Activated T-cell treated with anti-CD3 and anti-CD28 coated beads for 48 hours (primary cell): ENCODE measurements at regions not wholly inside any gene's neighbourhood (a gene's known extent, or its start where the extent isn't known, plus 50 kb on each side); places are given as distances from the start of the nearest gene placed in this dataset.

Experiments used
- DNase-seq: peaks from one replicate; pipeline ENCODE4 v3.0.0-alpha.2; 2020; ENCODE audit warnings: low read depth

DNA sequence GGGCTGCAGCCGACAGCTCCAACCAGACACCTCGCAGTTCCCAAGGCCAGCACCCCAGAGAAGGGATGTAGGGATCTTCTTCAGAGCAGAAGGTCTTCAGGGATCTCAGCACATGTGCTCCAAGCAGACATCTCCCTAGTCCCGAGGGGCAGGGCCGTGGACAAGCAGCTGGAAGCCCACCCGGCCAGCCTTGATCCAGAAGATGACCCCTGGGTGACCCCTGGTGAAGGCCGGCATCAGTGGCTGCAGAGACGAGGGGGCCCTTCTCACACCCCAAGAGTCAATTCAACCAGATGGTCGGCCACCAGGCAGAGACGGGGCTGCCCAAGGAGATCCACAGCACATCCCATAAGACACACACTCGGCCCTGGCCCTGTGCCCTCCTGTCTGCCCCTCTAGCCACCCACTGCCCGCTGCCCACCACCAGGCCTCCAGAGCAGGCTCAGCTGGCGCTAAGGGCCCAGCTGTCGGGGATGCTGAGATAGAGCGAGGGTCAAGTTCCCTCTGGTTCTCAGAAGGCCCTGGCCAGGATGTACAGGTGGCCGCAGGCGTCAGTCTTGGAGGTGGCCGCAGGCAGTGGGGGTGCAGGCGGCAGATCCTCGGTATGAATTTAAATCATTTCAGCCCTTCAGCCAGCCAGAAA is 168.3 kb downstream of the BRD1 start:
- no peak for DNase-seq

DNA sequence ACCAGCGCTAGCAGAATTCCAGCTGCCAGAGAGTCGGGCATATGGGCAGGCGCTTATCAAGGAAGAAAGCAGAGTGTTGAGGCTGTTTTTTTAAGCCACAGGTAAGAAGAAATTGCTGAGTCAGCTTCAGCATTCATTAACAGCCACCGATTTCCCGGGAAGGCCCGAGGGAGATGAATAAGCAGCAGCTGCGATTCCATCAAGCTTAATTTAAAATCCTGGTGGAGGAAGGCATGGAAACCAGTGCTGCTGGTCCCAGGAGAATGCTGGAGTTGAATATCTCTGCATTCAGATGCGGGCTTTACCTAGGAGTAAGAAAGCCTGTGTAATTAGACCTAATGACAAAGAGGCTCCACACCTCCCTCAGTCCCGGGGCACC is 168.8 kb downstream of the BRD1 start:
- no peak for DNase-seq

DNA sequence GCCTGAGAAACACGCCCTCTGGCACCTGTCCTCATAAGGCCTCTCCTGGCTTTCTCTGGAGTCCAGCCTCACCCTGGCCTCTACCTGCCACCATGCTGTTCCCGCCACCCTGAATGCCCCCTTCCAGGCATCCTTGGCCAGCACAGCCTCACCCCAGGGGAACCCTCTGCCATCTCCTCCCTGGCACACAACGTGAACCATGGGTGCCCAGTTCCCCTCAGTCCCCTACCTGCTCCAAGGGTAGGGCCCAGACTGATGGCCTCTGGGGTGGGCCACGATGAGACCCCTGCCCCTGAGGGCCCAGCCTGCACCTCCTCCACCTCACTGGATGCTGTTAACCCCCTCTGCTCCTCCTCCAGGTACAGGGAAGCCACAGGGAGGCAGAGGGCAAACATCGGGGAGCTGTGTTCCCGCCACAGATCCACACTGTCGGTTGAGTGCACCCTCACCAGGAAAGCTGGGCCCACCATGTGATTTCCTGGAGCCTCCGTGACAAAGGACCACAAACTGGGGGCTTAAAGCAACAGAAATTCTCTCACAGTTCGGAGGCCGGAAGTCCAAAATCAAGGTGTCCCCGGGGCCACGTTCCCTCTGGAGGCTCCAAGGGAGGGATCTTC is 169.6 kb downstream of the BRD1 start:
- DNase-seq: no peak

DNA sequence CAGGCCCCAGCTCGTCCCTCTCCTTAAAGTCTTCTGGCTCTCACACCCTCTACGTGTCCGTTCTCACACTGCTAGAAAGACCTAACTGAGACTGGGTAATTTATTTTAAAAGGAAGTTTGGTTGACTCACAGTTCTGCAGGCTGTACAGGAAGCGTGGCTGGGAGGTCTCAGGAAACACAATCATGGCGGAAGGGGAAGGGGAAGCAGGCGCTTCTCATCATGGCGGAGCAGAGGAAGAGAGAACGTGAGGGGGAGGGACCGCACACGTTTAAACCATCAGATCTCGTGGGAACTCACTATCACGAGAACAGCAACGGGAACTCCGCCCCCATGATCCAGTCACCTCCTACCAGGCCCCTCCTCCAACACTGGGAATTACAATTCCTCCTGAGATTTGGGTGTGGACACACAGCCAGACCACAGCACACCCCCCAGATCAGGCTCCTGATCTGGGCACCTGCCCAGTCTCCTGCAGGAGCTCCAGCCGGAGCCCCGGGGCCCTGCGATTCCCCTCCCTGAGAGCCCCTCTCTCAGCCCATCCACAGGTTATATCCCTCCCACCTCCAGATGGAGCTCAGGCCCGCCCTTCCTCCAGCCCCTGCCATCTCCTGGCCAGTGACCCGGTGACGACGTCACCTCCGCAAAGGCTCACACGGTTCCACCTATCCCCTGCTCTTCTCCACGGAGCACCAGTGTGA is 170.2 kb downstream of the BRD1 start:
- peak; percentile 71 for DNase-seq

DNA sequence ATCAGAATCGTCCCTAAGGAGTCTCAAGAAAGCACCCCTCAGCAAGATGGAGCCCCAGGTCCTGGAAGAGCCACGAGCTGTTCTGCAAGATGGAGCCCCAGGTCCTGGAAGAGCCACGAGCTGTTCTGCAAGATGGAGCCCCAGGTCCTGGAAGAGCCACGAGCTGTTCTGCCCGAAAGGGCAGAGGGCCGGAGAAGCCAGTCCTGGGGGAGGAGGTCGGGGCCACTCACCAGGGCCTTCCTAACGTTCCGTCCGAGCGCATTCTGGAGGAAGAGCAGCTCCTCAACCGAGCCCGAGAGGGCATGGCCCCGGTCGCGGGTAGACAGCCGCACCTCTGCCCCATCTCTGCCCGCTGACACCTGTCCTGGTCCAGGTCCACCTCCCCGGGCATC is 170.8 kb downstream of the BRD1 start:
- peak; percentile 29 for DNase-seq

DNA sequence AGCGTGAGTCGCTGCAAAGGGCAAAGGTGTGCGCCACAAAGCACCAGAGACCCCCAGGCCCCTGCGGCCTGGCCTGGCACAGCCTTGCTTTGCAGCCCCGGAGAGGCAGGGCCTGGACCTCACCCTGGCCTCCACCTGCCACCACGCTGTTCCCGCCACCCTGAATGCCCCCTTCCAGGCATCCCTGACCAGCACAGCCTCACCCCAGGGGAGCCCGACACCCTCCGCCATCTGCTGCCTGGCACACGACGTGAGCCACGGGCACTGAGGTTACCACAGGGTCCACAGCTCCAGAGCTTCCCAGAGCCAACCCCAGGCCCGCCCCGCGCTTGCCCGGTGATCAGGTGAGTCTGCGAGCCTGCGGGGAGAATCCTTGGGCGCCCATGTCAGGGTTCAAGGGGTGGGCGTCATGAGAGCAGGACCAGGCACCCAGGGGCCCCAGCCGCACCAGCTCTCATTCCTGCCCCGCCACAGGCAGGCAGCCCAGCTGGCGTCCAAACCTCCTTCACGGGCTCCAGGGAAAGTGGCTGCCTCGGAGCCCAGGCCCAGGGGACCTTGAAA is 171.3 kb downstream of the BRD1 start:
- no peak for DNase-seq

DNA sequence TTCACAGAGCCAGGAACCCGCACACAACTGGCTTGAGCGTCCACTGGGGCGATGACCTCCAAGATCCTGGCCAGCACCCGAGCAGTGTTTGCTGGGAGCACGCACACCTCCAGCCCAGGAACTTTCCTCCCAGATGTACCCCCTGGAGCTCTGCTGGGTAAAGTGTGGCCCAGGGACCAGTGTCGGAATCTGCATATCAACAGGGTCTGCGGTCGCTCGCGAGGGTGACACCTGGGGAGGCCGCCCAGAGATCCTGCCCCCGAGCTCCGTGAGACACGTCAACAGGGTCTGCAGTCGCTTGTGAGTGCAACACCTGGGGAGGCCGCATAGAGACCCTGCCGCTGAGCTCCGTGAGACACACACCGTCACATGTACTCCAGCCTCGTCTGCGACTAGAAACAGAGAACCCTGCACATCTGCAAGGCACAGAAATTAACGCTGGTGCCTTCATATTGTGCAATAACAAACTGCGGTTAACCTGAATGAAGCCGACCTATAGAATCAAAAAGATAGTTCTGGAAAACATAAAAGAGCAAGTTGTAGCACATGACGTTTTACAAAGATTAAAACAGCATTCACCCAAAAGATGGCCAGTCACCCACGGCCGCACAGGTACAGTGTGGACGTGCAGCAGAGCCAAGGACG is 172.4 kb downstream of the BRD1 start:
- DNase-seq: no peak

DNA sequence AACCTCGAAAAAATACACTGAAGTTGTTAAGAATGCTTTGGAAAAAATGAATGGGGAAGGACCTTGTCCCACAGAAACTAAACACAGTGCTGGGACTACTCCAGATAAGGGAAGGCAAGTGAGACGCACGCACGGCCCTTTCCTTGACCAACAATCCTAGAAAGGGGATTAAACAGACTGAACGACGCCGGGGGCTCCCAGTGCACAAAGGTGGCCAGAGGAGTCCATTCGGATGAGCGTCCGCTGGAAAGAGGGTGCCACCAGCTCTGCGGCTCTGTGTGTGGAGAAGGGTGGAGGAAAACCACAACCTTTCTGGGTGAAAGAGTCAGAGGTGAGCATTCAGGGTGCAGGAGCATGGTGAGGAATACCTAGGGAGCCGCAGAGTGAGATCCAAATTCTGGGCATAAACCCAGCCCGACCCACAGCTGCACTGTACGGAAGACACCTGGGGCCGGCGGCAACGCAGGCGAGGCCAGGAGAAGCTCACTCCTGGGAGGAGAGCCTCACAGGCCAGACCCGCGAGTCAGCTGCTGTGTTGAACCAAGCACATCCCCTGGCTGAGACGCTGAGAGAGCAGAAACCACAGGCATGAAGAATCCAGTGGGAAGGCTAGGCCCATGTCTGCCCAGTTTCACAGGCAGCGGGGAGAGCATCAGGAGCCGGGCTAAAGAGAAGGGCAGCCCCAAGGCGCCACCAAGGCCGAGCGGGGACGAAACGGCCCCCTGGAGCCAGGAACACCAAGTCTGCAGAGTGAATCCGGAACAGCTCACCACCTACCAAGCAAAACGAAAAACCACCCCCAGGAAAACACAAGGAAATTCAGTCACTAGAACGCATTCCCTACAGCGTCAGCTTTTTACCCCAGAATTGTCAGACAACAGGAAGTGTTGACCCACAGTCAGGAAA is 177.1 kb downstream of the BRD1 start:
- no peak for DNase-seq

DNA sequence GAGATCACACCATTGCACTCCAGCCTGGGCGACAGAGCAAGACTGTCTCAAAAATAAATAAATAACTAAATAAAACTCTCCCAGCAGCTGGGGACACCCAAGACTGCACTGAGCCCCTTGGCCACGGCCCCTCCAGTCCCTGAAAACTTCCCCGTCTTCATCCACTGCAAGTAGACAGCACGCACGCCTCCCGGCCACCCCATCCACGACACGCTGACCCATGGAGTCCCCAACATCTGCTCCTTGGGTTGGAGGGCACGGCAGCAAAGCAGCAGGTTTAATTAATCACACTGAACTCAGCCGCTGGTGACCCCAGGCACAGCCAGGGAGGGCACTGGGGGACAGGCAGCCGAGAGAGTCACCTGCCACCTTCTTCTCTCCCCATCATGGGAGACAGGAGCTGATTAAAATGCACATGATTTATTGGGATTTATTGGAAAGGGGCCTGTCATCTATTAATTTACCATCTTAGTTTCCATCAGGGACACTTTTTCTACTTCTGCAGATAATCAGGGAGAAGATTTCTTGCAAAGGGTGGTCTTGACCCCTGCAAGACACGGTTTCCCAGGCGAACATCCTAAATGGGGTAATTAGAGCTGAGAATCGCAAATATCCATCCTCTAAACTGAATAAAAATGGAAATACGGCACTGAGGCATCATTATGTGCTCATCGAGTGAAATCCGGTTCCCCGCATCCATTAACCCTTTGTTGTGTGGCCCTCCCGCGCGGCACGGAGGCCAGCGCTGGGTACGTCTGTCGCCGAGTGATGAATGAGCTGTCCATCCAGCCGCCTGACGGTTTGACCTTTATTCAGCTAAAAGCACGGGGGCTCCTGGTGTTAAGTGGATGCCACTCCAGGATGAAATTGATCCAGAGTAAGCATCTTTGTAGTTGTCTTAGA is 178.3 kb downstream of the BRD1 start:
- DNase-seq: no peak

DNA sequence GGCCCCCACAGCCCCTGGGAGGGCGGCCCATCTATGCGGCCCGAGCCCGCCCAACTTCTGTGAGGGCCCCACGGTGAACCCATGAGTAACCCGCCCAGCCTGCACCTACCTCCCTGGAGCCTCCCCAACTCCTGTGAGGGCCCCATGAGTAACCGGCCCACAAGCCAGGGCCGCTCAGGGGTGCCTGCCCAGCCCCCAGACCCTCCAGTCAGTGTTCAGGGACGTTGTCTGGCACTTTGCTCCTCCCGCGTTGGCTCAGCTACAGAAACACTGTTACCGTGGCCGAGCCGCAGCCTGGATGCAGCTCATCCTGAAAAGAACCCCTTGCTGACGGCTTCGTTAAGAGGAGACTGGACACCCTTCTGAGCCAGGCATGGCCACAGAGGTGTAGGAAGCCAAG is 179.6 kb downstream of the BRD1 start:
- no peak for DNase-seq

DNA sequence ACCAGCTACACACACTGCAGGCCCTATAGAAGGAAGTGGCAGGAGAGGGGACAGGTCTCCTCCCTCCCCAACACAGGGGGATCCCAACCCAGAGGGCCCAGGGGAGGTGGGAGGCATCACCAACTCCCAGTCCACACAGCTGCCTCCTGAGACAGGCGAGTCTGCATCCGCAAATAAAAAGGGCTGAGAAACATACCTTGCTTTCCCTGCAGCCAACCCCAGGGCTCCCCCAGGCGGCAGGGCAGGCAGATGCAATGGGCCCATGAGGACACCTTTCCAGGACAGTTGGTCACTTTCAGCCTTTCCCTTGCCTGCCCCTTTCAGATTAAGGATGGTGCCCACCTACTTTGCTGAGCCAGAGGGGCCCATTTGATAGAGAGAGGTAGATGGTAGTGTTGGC is 180.0 kb downstream of the BRD1 start:
- DNase-seq: no peak

DNA sequence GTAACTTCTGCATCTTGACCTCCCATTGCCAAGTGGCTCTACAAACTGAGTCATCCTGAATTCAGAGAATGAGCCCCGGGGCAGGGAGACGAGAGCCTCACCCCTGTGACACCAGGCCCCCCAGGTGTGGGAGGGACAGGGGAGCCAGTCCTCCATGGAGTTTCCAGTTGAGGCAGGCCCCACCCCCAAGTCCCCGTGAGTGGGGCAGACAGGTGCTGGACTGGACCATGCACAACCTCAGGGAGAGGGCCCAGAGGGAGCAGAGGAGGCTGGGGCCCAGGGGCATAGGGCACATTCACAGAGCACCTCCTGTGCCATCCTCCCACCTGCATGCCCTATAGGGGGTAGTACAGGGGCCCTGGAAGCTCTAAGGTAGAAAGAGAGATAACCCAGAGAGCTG is 180.8 kb downstream of the BRD1 start:
- DNase-seq: no peak

DNA sequence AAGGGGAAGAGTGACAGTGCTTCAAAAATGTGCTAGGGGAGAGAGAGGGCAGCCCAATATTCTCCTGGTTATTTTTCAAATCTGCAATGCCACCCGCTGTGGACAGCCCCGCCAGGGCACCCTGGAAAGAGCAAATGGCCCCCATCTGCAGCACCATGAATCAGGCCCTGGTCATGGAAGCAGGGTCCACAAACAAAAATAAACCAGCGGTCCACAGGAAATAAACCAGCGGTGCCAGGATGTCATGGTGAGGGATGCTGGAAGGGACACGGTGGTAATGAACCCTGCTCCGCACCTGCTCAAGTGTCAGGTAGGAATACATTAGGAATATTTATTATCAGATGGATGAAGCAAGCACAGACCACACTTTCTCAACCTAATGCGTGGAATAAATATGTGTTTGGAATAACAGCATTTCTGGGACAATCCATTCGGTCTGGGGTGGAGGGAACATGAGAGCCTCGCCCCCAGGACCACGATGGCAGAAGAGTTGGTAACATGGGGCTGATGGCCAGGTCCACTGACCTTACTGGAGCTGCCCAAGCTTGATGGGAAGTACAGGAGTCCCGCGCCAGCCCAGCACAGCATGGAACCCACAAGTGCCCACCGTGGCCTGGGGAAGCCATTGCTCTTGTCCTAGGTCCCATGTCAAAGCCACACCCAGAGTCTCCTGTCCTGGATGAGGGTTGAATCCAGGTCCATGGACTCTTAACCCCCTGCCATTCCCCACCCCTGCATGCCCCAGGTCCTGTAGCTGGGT is 181.7 kb downstream of the BRD1 start:
- DNase-seq: no peak

DNA sequence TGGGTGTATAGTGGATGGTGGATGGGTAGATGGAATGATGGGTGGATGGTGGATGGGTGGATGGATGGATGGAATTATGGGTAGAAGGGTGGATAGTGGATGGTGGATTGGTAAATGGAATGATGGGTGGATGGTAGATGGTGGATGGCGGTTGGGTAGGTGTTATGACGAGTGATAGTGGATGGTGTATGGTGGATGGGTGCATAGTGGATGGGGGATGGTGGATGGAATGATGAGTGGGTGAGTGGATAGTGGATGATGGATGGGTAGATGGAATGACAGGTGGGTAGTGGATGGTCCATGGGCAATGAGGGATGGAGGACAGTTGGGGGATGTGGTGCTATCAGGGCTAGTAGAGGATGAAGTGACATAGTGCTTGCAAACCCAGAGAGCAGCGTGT is 182.4 kb downstream of the BRD1 start:
- no peak for DNase-seq

DNA sequence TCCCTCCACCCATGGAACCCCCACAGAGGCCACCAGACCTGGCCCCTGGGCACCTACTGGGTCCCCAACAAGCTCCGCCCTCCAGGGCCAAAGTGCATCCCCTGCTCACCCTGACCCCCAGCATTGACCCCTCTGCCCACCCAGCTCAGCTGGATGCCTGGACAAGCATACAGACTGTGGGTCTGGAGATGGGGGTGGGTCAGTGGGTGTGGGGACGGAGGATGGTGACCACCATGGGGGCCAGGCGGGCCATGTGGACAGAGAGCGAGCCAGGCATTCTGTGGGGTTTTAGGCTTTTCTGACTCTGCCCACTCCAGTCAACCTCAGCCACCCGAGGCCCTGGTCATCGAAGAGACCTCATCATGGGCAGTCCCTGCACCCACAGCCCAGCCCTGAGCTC is 183.7 kb downstream of the BRD1 start:
- no peak for DNase-seq

DNA sequence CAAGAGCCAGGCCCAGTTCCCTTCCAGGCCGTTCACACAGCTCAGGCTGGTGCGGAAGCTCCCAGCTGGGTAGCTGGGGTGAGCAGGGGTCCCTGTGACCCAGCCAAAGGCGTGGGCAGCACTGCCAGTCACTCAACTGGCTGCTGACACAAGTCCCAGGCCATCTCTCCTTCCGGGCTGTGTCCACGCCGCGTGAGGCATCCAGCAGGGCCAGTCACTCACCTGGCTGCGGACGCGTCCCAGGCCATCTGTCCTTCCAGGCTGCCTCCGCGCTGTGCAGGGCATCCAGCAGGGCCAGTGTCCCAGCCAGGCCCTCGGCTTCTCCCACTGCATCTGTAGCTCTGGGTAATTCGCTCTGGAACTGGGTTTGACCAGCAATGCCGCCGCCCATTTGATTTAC is 184.2 kb downstream of the BRD1 start:
- no peak for DNase-seq

DNA sequence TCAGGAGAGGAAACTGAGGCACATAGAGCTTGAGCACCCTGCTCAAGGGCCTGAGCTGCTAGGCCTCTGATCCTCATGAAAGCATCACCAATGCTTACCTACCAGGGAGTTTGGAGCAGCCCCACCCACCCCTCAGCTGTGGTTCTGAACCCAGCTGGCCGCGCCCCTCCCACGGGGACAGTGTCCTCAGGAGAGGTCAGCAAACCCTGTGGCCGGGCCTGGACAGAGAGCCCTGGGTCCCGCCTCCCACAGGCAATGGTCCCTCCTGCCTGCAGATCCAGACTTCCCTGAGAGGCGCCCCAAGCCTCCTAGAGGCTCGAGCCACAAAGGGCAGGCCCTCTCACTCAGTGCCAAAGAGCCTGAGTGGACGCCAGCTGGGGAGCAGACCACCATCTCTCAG is 184.9 kb downstream of the BRD1 start:
- no peak for DNase-seq

DNA sequence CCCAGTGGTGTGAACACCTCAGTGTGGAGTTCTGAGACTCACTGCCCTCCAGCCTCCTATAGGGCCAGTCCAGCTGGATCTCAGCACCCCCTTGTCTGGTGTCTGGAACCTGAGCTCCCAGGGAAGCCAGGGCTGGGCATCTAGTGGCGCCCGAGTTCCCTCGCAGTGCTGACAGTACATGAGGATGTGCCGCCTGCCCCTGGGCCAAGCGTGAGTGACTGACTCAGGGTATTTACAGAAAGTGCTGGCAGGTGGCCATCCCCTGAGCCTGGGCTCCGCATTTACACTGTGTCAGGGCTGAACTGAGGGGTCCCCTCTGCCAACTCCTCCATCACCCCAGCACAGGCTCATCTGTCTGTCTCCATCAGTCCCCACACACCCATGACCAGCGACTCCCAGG is 185.3 kb downstream of the BRD1 start:
- no peak for DNase-seq

DNA sequence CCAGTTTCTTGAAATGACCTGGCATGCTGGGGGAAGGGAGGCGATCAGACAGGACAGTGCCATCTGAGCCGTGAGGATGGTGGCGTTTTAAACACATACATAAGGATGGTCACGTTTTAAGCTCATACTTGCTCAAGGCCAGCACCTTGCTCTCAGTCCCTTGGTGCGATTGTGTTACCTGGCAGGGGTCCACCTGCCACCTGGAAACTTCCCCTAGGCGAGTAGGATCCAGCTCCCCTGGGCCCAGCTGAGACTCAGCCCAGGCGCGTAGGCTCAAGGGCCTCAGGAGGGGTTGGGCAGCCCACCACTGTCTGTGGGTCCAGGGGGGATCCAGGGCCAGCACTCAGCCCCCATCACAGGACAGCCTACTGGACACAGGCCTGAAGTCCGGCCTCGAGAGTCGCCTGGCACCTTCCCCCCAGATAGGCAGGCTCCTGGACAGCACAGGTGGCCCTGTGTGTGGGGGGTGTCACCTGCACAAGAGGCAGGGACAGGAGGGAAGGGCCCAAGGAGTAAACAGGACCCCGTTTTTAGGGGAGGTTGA is 185.8 kb downstream of the BRD1 start:
- no peak for DNase-seq
